ENCODE measurements at regions not wholly inside any gene's neighbourhood (a gene's known extent, or its start where the extent isn't known, plus 50 kb on each side); places are given as distances from the start of the nearest gene placed in this dataset.

GRCh38 chr2:144265654-144266053 lies 254.3 kb downstream of the ZEB2 start:
- TF ChIP-seq, protein P1, sequence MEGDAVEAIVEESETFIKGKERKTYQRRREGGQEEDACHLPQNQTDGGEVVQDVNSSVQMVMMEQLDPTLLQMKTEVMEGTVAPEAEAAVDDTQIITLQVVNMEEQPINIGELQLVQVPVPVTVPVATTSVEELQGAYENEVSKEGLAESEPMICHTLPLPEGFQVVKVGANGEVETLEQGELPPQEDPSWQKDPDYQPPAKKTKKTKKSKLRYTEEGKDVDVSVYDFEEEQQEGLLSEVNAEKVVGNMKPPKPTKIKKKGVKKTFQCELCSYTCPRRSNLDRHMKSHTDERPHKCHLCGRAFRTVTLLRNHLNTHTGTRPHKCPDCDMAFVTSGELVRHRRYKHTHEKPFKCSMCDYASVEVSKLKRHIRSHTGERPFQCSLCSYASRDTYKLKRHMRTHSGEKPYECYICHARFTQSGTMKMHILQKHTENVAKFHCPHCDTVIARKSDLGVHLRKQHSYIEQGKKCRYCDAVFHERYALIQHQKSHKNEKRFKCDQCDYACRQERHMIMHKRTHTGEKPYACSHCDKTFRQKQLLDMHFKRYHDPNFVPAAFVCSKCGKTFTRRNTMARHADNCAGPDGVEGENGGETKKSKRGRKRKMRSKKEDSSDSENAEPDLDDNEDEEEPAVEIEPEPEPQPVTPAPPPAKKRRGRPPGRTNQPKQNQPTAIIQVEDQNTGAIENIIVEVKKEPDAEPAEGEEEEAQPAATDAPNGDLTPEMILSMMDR (IDR thresholded peaks at IDR 0.05; ENCODE audit: borderline replicate concordance, control extremely low read depth, extremely low read depth, insufficient read depth, missing control alignments), result no peak
- DNase-seq (ENCODE audit: low spot score), result no peak
- in situ Hi-C loops (cut with MboI; ENCODE audit: low sequenced_read_pairs, unreplicated experiment), result no loop called here

GRCh38 chr2:144261966-144262365 lies 258.0 kb downstream of the ZEB2 start:
- in situ Hi-C loops (cut with MboI; ENCODE audit: low sequenced_read_pairs, unreplicated experiment), result no loop called here
- TF ChIP-seq, protein P1 (IDR thresholded peaks at IDR 0.05; ENCODE audit: borderline replicate concordance, control extremely low read depth, extremely low read depth, insufficient read depth, missing control alignments), result no peak
- no peak for DNase-seq (ENCODE audit: low spot score)

GRCh38 chr2:144261336-144261735 lies 258.6 kb downstream of the ZEB2 start:
- no peak for DNase-seq (ENCODE audit: low spot score)
- in situ Hi-C loops (cut with MboI; ENCODE audit: low sequenced_read_pairs, unreplicated experiment), result no loop called here
- TF ChIP-seq, protein P1 (IDR thresholded peaks at IDR 0.05; ENCODE audit: borderline replicate concordance, control extremely low read depth, extremely low read depth, insufficient read depth, missing control alignments), result no peak

GRCh38 chr2:144259332-144259731 lies 260.6 kb downstream of the ZEB2 start:
- in situ Hi-C loops (cut with MboI; ENCODE audit: low sequenced_read_pairs, unreplicated experiment), result no loop called here

GRCh38 chr2:144258154-144258553 lies 261.8 kb downstream of the ZEB2 start:
- TF ChIP-seq, protein P1 (IDR thresholded peaks at IDR 0.05; ENCODE audit: borderline replicate concordance, control extremely low read depth, extremely low read depth, insufficient read depth, missing control alignments), result no peak
- no peak for DNase-seq (ENCODE audit: low spot score)
- in situ Hi-C loops (cut with MboI; ENCODE audit: low sequenced_read_pairs, unreplicated experiment), result no loop called here

More at GRCh38 chr2:144259332-144259731, 260.6 kb downstream of the ZEB2 start:
- TF ChIP-seq, protein P1 (IDR thresholded peaks at IDR 0.05; ENCODE audit: borderline replicate concordance, control extremely low read depth, extremely low read depth, insufficient read depth, missing control alignments), result no peak
- DNase-seq (ENCODE audit: low spot score), result no peak

- DNase-seq (ENCODE audit: low spot score), result no peak
- in situ Hi-C loops (cut with MboI; ENCODE audit: low sequenced_read_pairs, unreplicated experiment), result no loop called here
- TF ChIP-seq, protein P1 (IDR thresholded peaks at IDR 0.05; ENCODE audit: borderline replicate concordance, control extremely low read depth, extremely low read depth, insufficient read depth, missing control alignments), result no peak
Observed at GRCh38 chr2:144256996-144257707, 262.8 kb downstream of the ZEB2 start.
